SIG-M5 treated with dmso at 0.1 percent for 504 hours (cell line): ENCODE measurements at regions not wholly inside any gene's neighbourhood (a gene's known extent, or its start where the extent isn't known, plus 50 kb on each side); places are given as distances from the start of the nearest gene placed in this dataset.

Experiments
- DNase-seq: peaks from one replicate; lab custom pipeline; 2025; ENCODE audit not compliant: unreplicated experiment; lab: John Stamatoyannopoulos, UW

DNA sequence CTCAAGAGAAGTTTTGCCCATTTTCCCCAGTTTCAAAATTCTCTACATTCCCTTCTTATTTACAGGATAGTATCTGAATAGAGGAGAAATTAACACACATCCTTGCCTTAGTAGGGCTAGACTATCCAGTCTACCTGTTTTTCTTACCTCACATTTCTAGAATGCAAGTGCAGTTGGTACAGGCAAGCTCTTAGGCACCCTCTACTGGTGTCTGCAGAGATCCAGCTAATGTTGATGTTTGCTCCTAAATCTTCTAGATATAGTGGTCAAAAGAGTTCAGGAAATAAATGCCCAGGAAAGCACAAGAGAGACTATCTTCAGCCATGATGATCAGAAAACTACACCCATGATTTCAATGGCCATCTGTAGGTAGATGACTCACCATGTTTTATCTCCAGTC lies 205.3 kb downstream of the HTR7 start:
- DNase-seq, result peak; percentile 11

DNA sequence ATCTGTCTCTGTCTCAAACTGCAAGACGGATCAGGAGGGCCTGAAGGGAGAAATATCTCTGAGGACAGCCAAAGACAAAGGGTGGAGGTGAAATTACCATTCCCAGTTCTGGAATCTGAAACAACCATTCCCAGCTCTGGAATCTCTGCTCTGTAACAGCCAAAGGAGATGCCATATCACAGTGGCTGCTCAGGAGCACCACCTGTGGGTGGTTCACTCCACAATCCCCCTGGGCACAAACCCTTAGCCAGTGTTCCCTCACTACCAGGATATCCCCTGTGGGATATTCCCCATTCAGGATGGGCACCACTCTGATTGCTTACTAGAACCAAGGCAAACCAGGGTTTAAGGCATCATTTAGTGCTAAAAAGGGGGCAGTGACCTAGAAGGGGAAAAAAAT lies 199.0 kb downstream of the HTR7 start:
- no peak for DNase-seq

DNA sequence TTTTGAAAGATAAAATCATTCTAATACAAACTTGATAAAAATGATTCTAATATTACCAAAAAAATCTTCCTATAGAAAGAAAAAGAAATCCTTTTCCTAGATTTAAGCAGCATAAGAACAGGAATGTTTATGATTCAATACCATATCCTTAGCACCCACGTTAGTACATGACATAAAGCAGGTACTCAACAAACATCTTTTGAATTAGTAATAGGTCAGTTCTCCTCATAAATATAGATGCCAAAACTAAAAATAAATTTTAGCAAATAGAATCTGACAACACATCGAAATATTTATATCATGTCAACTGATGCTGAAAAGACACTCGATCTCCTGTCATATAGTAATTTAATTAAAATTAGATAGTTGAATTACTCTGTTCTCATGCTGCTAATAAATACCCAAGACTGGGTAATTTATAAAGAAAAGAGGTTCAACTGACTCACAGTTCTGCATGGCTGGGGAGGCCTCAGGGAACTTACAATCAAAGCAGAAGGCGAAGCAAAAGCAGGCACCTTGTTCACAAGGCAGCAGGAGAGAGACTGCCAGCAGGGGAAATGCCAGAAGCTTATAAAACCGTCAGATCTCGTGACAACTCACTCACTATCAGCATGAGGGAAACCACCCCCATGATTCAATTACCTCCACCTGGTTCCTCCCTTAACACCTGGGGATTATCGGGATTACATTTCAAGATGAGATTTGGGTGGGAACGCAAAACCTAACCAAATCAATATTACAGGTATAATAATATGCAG lies 191.8 kb downstream of the HTR7 start:
- DNase-seq, result no peak

DNA sequence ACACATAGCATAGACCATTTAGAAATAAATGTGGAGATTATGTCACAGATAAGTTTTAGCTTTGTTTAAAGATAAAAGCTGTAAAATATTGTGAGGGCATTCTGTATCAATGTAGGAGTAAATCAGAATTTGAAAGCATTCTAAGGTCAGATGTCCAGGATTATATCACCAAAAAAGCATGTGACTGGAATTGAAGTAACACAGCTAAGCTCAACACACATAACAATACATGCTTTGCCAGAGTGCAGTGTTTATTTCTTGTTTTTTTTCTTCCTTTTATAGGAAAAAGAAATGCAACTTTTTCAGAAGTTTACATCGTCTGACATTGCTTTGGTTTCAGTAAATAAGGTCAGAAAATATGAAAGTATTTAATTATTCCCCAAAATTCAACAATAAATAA lies 183.4 kb downstream of the HTR7 start:
- no peak for DNase-seq

DNA sequence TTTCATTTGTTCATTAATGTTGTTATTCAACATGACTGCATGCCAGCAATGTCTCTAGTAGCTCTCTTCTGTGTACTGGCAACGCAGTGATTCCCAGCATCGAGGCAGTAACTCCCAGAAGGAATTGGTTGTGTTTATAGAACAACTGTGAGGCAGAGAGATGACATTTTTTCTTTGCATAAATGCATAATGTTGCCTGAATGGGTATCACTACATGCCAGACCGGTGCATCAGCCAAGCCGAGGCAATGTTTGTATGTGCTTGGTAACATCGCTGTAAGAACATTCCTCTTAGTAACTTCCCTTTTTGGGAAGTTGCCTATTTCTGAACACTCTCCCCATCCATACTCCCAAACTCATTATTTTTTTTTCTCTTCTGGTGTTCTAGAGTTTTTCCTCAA lies 182.9 kb downstream of the HTR7 start:
- no peak for DNase-seq

DNA sequence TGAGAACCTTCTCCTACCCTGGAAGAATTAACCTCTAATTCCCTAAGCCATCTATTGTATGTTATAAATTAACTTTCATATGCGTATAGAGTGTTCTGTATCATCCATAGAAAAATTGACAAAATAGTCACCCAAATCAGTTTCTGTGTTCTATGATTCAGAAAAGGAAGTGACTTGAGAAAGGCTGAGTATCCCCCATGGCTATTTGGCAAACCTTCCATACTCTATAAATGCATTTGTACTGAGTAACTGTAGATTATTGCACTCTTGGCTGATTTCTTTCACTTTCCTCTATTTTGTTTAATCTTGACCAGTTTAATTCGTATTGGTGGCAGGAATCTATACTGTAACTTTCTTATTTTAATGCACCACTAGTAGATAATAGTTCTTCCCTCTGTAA lies 182.2 kb downstream of the HTR7 start:
- DNase-seq, result no peak
